SK-N-SH (cell line): ENCODE measurements at regions not wholly inside any gene's neighbourhood (a gene's known extent, or its start where the extent isn't known, plus 50 kb on each side); places are given as distances from the start of the nearest gene placed in this dataset.

Experiments
- ELF1 ChIP-seq: IDR thresholded peaks from 2 replicates; pipeline ENCODE4 v1.4.0; 2012
- EP300 ChIP-seq, 2 experiments: IDR thresholded peaks; 2 replicates each; pipeline versions ENCODE4 v1.4.0 to v1.6.1; 2012; ENCODE audit warnings: borderline replicate concordance in 1 of 2, low read depth in 1 of 2, low read length in 1 of 2
- FOXM1 ChIP-seq: IDR thresholded peaks from 2 replicates; pipeline ENCODE4 v1.4.0; 2012; ENCODE audit warnings: low read depth, mild to moderate bottlenecking
- NFIC ChIP-seq: IDR thresholded peaks from 2 replicates; pipeline ENCODE4 v1.4.0; 2012; ENCODE audit warnings: borderline replicate concordance
- SMC3 ChIP-seq: IDR thresholded peaks from 2 replicates; pipeline ENCODE4 v1.6.1; 2012; ENCODE audit warnings: low read depth, low read length, improper control_type of control experiment
- TAF1 ChIP-seq: IDR thresholded peaks from 2 replicates; pipeline ENCODE4 v1.6.1; 2012; ENCODE audit warnings: low read depth, mild to moderate bottlenecking, low read length, moderate library complexity, borderline replicate concordance
- TF ChIP-seq, protein P1 (sequence below): fragments of 200-600 bp; sonication (generic); IDR thresholded peaks from 2 replicates; pipeline ENCODE4 v1.6.1; 2017; ENCODE audit warnings: antibody characterized with exemption, mild to moderate bottlenecking, moderate library complexity
- TF ChIP-seq, protein P2 (sequence below): IDR thresholded peaks from 2 replicates; pipeline ENCODE4 v1.4.0; 2012; ENCODE audit warnings: low read depth

DNA sequence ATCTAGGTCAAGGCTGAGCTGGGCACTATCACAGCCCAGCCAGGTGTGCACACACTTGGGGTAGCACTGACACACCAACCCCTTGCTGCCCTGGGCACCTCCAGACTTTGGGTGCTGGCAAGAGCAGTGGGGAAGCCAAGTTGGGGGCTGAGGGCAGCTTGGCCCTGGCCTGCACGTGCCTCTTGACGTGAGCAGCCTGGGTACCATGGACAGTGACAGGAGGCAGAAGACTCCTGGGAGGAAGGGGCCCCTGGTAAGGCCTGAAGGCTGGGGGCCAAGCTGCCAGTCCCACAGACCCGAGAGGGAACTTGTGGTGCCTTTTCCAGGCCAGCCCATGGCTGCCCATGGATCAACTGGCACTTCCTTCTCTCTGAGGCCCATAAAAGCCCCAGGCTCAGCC, 124.1 kb upstream of the SFSWAP start:
- TF ChIP-seq, protein P1, sequence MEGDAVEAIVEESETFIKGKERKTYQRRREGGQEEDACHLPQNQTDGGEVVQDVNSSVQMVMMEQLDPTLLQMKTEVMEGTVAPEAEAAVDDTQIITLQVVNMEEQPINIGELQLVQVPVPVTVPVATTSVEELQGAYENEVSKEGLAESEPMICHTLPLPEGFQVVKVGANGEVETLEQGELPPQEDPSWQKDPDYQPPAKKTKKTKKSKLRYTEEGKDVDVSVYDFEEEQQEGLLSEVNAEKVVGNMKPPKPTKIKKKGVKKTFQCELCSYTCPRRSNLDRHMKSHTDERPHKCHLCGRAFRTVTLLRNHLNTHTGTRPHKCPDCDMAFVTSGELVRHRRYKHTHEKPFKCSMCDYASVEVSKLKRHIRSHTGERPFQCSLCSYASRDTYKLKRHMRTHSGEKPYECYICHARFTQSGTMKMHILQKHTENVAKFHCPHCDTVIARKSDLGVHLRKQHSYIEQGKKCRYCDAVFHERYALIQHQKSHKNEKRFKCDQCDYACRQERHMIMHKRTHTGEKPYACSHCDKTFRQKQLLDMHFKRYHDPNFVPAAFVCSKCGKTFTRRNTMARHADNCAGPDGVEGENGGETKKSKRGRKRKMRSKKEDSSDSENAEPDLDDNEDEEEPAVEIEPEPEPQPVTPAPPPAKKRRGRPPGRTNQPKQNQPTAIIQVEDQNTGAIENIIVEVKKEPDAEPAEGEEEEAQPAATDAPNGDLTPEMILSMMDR = no peak
- TF ChIP-seq, protein P2, sequence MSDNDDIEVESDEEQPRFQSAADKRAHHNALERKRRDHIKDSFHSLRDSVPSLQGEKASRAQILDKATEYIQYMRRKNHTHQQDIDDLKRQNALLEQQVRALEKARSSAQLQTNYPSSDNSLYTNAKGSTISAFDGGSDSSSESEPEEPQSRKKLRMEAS = no peak
- TF ChIP-seq EP300 (IDR thresholded peaks at IDR 0.05; ENCODE audit: borderline replicate concordance in 1 of 2, low read depth in 1 of 2, low read length in 1 of 2) (no peak), ELF1 (no peak), SMC3 (no peak), TAF1 (no peak), FOXM1 (no peak), NFIC (no peak)
